ENCODE measurements at regions not wholly inside any gene's neighbourhood (a gene's known extent, or its start where the extent isn't known, plus 50 kb on each side); places are given as distances from the start of the nearest gene placed in this dataset.

DNA sequence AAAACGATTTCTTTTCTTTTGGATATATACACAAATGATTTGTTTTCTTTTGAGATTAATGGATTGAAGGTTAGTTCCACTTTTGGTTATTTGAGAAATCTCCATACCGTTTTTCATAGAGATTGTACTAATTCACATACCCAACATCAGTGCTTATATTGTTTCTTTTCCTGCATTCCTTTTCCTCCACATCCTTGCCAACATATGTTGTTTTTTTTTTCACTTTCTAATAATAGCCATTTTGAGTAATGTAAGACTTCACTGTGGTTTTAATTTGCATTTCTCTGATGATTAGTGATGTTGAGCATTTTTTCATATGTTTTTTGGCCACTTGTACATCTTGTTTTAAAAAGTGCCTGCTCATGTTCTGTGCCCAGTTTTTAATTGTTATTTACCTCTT is 846.4 kb upstream of the EYS start:
- Histone ChIP-seq H3K4me3 (ENCODE audit: low read length in 2 of 2) (no peak overlapping the region), H3K4me1 (ENCODE audit: control insufficient read depth in 1 of 2, insufficient read depth in 2 of 2, low read length in 2 of 2) (no peaks in the 10 kb centered on the region), H3K27ac (ENCODE audit: low read depth in 1 of 2, low read length in 2 of 2) (no peak overlapping the region), H3K27me3 (ENCODE audit: control insufficient read depth in 1 of 2, insufficient read depth in 2 of 2, low read length in 1 of 2) (no peaks in the 10 kb centered on the region), H3K36me3 (ENCODE audit: control insufficient read depth in 1 of 2, insufficient read depth in 2 of 2, low read length in 1 of 2) (no peaks in the 10 kb centered on the region), H3K9me3 (ENCODE audit: control insufficient read depth, low read length) (no peaks in the 10 kb centered on the region)
- WGBS, 2 donors = 17 to 24% methylated on average over 2 of the region's 2 CpGs
- DNase-seq = no peak
- intact Hi-C loops (cut with DNase I) = no loop called here
- ATAC-seq (ENCODE audit: low FRiP score) = no peak

DNA sequence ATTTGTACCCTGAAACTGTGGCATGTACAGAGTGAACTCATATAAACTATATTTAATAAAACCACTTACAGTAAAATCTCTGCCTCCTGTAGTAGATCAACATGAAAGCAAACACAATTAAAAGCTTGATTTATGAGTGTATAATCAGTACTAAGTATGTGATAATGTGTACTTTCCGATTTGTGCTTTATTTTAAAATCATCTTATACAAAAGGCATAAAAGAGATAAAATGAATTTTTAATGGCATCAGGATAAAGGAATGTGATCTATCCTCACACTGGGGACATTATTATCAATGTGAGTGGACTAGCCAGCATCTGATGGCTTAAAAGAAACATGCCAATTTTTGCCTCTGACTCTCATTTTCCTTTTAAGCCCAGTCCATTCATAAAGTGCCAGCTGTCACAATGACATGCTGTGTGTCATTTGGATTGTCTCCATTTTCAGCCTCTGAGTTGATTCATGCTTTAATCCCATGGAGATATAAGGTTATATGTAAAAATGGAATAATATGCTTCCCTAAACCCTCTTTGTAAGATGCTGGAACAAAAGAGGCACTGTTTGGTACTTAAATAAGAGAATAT is 831.6 kb upstream of the EYS start:
- H3K4me1 ChIP-seq (ENCODE audit: control insufficient read depth in 1 of 2, insufficient read depth in 2 of 2, low read length in 2 of 2) = no peaks in the 10 kb centered on the region
- no peaks in the 10 kb centered on the region for H3K27me3 ChIP-seq (ENCODE audit: control insufficient read depth in 1 of 2, insufficient read depth in 2 of 2, low read length in 1 of 2)
- H3K9me3 ChIP-seq (ENCODE audit: control insufficient read depth, low read length) = peaks cover 2% of the 10 kb centered on the region
- WGBS, 2 donors = 33 to 50% methylated on average over 1 of the region's 1 CpG
- no peak for DNase-seq
- H3K36me3 ChIP-seq (ENCODE audit: control insufficient read depth in 1 of 2, insufficient read depth in 2 of 2, low read length in 1 of 2) = no peaks in the 10 kb centered on the region
- intact Hi-C loops (cut with DNase I) = no loop called here
- H3K4me3 ChIP-seq (ENCODE audit: low read length in 2 of 2) = no peak overlapping the region
- ATAC-seq (ENCODE audit: low FRiP score) = no peak
- no peak overlapping the region for H3K27ac ChIP-seq (ENCODE audit: low read depth in 1 of 2, low read length in 2 of 2)

DNA sequence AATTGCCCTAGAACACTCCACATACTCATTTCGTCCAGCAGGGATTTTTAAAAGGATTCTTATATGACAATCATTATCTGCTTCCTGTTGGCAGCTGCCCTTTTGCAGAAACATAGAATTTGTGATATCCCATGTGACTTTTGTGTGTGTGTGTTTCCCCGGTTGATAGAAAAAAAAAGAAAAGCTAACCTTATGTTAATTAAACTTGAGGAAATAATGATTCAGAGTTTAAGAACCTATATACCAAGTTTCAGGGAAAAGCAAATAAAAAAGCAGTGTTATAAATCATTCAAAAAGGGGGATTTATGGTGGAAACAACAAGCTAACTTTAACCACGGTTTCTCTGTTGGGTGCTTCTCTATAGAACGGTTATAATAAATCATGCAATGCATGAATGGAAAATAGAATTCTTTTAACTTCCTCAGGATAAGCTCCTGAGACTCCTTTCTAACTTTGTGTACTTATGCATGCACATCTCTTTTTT is 826.9 kb upstream of the EYS start:
- WGBS, 2 donors = 6 to 15% methylated on average over 4 of the region's 4 CpGs
- intact Hi-C loops (cut with DNase I) = no loop called here

GRCh38 chr6:66526061-66526460 is 819.0 kb upstream of the EYS start:
- intact Hi-C loops (cut with DNase I) = no loop called here
- ATAC-seq (ENCODE audit: low FRiP score) (no peak), DNase-seq (no peak)
- H3K9me3 ChIP-seq (ENCODE audit: control insufficient read depth, low read length) = no peaks in the 10 kb centered on the region
- H3K27me3 ChIP-seq (ENCODE audit: control insufficient read depth in 1 of 2, insufficient read depth in 2 of 2, low read length in 1 of 2) = no peaks in the 10 kb centered on the region
- H3K4me3 ChIP-seq (ENCODE audit: low read length in 2 of 2) = no peak overlapping the region
- whole genome bisulfite sequencing, 2 donors = 80 to 88% methylated on average over 3 of the region's 3 CpGs
- no peaks in the 10 kb centered on the region for H3K36me3 ChIP-seq (ENCODE audit: control insufficient read depth in 1 of 2, insufficient read depth in 2 of 2, low read length in 1 of 2)
- no peaks in the 10 kb centered on the region for H3K4me1 ChIP-seq (ENCODE audit: control insufficient read depth in 1 of 2, insufficient read depth in 2 of 2, low read length in 2 of 2)
- H3K27ac ChIP-seq (ENCODE audit: low read depth in 1 of 2, low read length in 2 of 2) = no peak overlapping the region

More for the DNA sequence above, 826.9 kb upstream of the EYS start:
- ATAC-seq (ENCODE audit: low FRiP score) (no peak), DNase-seq (no peak)
- no peaks in the 10 kb centered on the region for H3K9me3 ChIP-seq (ENCODE audit: control insufficient read depth, low read length)
- H3K4me1 ChIP-seq (ENCODE audit: control insufficient read depth in 1 of 2, insufficient read depth in 2 of 2, low read length in 2 of 2) = no peaks in the 10 kb centered on the region
- H3K27ac ChIP-seq (ENCODE audit: low read depth in 1 of 2, low read length in 2 of 2) = no peak overlapping the region
- no peaks in the 10 kb centered on the region for H3K36me3 ChIP-seq (ENCODE audit: control insufficient read depth in 1 of 2, insufficient read depth in 2 of 2, low read length in 1 of 2)
- H3K27me3 ChIP-seq (ENCODE audit: control insufficient read depth in 1 of 2, insufficient read depth in 2 of 2, low read length in 1 of 2) = no peaks in the 10 kb centered on the region
- H3K4me3 ChIP-seq (ENCODE audit: low read length in 2 of 2) = no peak overlapping the region

DNA sequence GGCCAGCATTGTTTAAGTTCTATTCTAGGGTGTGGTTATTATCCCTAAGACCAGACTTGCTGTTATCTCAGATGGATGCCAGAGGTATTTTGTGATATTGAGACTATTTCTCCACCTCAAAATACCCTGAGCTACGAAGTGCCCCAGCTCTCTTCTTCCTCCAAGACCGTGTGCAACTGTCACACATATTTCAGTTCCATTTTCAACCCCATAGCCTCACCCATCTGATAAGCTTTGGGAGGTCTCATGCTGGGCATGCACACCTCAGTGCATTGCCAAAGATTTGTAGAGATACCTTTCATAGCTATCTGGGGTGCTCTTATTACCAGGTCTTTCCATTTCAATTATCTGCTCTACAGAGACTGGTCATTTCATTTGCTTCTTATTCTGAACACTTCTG is 815.8 kb upstream of the EYS start:
- Histone ChIP-seq H3K27ac (ENCODE audit: low read depth in 1 of 2, low read length in 2 of 2) (no peak overlapping the region), H3K4me1 (ENCODE audit: control insufficient read depth in 1 of 2, insufficient read depth in 2 of 2, low read length in 2 of 2) (no peaks in the 10 kb centered on the region), H3K36me3 (ENCODE audit: control insufficient read depth in 1 of 2, insufficient read depth in 2 of 2, low read length in 1 of 2) (no peaks in the 10 kb centered on the region), H3K9me3 (ENCODE audit: control insufficient read depth, low read length) (no peaks in the 10 kb centered on the region), H3K4me3 (ENCODE audit: low read length in 2 of 2) (no peak overlapping the region), H3K27me3 (ENCODE audit: control insufficient read depth in 1 of 2, insufficient read depth in 2 of 2, low read length in 1 of 2) (no peaks in the 10 kb centered on the region)
- DNase-seq (no peak), ATAC-seq (ENCODE audit: low FRiP score) (no peak)
- intact Hi-C loops (cut with DNase I) = no loop called here
- 55 to 63% methylated on average over 2 of the region's 2 CpGs for WGBS, 2 donors

DNA sequence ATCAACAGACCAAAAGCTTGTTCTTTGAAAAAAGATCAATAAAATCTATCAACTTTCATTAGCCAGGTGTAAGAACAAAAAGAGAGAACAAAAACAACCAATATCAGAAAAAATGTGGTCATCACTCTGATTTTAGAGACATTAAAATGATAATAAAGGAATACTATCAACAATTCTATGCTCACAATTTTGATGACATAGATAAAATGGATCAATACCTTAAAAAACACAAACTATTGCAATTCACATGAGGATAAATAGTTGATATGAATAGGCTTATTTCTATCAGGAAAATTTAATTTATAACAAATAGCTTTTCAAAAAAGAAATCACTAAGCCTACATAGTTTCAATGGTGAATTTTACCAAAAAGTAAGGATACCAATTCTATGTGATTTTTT is 809.4 kb upstream of the EYS start:
- DNase-seq (no peak), ATAC-seq (ENCODE audit: low FRiP score) (no peak)
- Histone ChIP-seq H3K27me3 (ENCODE audit: control insufficient read depth in 1 of 2, insufficient read depth in 2 of 2, low read length in 1 of 2) (no peaks in the 10 kb centered on the region), H3K36me3 (ENCODE audit: control insufficient read depth in 1 of 2, insufficient read depth in 2 of 2, low read length in 1 of 2) (no peaks in the 10 kb centered on the region), H3K27ac (ENCODE audit: low read depth in 1 of 2, low read length in 2 of 2) (no peak overlapping the region), H3K4me3 (ENCODE audit: low read length in 2 of 2) (no peak overlapping the region), H3K4me1 (ENCODE audit: control insufficient read depth in 1 of 2, insufficient read depth in 2 of 2, low read length in 2 of 2) (no peaks in the 10 kb centered on the region), H3K9me3 (ENCODE audit: control insufficient read depth, low read length) (no peaks in the 10 kb centered on the region)
- intact Hi-C loops (cut with DNase I) = no loop called here

DNA sequence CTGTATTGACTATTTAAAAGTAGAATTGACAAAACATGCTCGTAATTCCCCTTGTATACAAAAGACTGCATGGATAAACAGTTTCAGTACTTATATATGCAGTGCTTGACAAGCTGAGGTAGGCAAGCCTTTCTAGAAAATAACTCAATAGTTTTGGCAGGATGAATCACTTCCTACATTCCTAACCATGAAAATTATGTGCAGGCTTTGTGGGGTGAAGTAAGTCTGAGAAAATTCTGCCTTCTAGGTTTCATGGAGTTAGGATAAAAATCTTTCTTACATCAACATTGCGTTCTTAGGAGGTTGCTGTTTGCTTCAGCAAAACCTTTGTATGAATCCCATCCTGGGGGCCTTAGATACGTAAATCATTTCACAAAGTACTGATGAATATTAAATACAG is 801.4 kb upstream of the EYS start:
- no peaks in the 10 kb centered on the region for H3K9me3 ChIP-seq (ENCODE audit: control insufficient read depth, low read length)
- H3K4me3 ChIP-seq (ENCODE audit: low read length in 2 of 2) = no peak overlapping the region
- no peak overlapping the region for H3K27ac ChIP-seq (ENCODE audit: low read depth in 1 of 2, low read length in 2 of 2)
- 17 to 18% methylated on average over 3 of the region's 3 CpGs for WGBS, 2 donors
- ATAC-seq (ENCODE audit: low FRiP score) (no peak), DNase-seq (no peak)
- intact Hi-C loops (cut with DNase I) = no loop called here
- H3K4me1 ChIP-seq (ENCODE audit: control insufficient read depth in 1 of 2, insufficient read depth in 2 of 2, low read length in 2 of 2) = no peaks in the 10 kb centered on the region
- no peaks in the 10 kb centered on the region for H3K27me3 ChIP-seq (ENCODE audit: control insufficient read depth in 1 of 2, insufficient read depth in 2 of 2, low read length in 1 of 2)
- no peaks in the 10 kb centered on the region for H3K36me3 ChIP-seq (ENCODE audit: control insufficient read depth in 1 of 2, insufficient read depth in 2 of 2, low read length in 1 of 2)

GRCh38 chr6:66499851-66500250 is 792.8 kb upstream of the EYS start:
- intact Hi-C loops (cut with DNase I) = no loop called here
- no peaks in the 10 kb centered on the region for H3K36me3 ChIP-seq (ENCODE audit: control insufficient read depth in 1 of 2, insufficient read depth in 2 of 2, low read length in 1 of 2)
- H3K27me3 ChIP-seq (ENCODE audit: control insufficient read depth in 1 of 2, insufficient read depth in 2 of 2, low read length in 1 of 2) = no peaks in the 10 kb centered on the region
- ATAC-seq (ENCODE audit: low FRiP score) (no peak), DNase-seq (no peak)
- no peak overlapping the region for H3K27ac ChIP-seq (ENCODE audit: low read depth in 1 of 2, low read length in 2 of 2)
- WGBS, 2 donors = 57 to 84% methylated on average over 2 of the region's 2 CpGs
- H3K9me3 ChIP-seq (ENCODE audit: control insufficient read depth, low read length) = no peaks in the 10 kb centered on the region
- H3K4me3 ChIP-seq (ENCODE audit: low read length in 2 of 2) = no peak overlapping the region
- no peaks in the 10 kb centered on the region for H3K4me1 ChIP-seq (ENCODE audit: control insufficient read depth in 1 of 2, insufficient read depth in 2 of 2, low read length in 2 of 2)

DNA sequence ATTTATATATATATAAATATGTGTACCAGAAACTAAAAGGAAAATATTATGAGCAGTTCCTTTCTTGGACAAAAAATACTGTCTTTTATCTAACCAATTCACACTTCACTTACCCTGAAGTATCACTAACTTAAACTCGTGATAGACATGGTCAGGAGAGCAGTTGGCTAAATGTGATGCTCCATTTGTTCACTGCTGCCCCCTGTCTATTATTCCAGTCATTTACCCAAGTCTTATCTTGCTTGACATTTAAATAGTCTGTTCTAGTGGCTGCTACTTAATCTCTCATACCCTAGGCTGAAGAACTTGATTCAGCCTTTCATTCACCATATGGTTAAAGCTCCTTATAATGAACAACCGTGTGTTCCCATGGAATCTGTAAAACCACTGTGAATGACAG is 789.6 kb upstream of the EYS start:
- no peak overlapping the region for H3K4me3 ChIP-seq (ENCODE audit: low read length in 2 of 2)
- intact Hi-C loops (cut with DNase I) = no loop called here
- no peaks in the 10 kb centered on the region for H3K36me3 ChIP-seq (ENCODE audit: control insufficient read depth in 1 of 2, insufficient read depth in 2 of 2, low read length in 1 of 2)
- H3K27ac ChIP-seq (ENCODE audit: low read depth in 1 of 2, low read length in 2 of 2) = no peak overlapping the region
- no peak for ATAC-seq (ENCODE audit: low FRiP score)
- no peak for DNase-seq
- H3K9me3 ChIP-seq (ENCODE audit: control insufficient read depth, low read length) = no peaks in the 10 kb centered on the region
- no peaks in the 10 kb centered on the region for H3K4me1 ChIP-seq (ENCODE audit: control insufficient read depth in 1 of 2, insufficient read depth in 2 of 2, low read length in 2 of 2)
- 11 to 18% methylated on average over 2 of the region's 2 CpGs for WGBS, 2 donors
- H3K27me3 ChIP-seq (ENCODE audit: control insufficient read depth in 1 of 2, insufficient read depth in 2 of 2, low read length in 1 of 2) = no peaks in the 10 kb centered on the region

Measured in aorta (tissue), 5 donors.